ENCODE measurements at regions not wholly inside any gene's neighbourhood (a gene's known extent, or its start where the extent isn't known, plus 50 kb on each side); places are given as distances from the start of the nearest gene placed in this dataset.
"Not testable (repeated sequence)": the region's sequence is repeated elsewhere in the genome, so short reads cannot be mapped to it uniquely, and the experiment has no call there.

GRCh38 chr4:83196921-83197320, 82.4 kb upstream of the PLAC8 start:
- TF ChIP-seq, protein P1, sequence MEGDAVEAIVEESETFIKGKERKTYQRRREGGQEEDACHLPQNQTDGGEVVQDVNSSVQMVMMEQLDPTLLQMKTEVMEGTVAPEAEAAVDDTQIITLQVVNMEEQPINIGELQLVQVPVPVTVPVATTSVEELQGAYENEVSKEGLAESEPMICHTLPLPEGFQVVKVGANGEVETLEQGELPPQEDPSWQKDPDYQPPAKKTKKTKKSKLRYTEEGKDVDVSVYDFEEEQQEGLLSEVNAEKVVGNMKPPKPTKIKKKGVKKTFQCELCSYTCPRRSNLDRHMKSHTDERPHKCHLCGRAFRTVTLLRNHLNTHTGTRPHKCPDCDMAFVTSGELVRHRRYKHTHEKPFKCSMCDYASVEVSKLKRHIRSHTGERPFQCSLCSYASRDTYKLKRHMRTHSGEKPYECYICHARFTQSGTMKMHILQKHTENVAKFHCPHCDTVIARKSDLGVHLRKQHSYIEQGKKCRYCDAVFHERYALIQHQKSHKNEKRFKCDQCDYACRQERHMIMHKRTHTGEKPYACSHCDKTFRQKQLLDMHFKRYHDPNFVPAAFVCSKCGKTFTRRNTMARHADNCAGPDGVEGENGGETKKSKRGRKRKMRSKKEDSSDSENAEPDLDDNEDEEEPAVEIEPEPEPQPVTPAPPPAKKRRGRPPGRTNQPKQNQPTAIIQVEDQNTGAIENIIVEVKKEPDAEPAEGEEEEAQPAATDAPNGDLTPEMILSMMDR (IDR thresholded peaks at IDR 0.05; ENCODE audit: insufficient read depth, low read length, poor library complexity, severe bottlenecking), result no peak
- no peak for TF ChIP-seq EZH2phosphoT487 (conservative IDR thresholded peaks at IDR 0.05; ENCODE audit: low read length)
- Histone ChIP-seq H3K4me3 (ENCODE audit: insufficient read depth, low read length, poor library complexity, severe bottlenecking) (no peak overlapping the region), H3K9me2 (replicated peaks; ENCODE audit: insufficient read depth, low read length) (no peaks in the 10 kb centered on the region), H3K27me3 (ENCODE audit: low read length) (no peaks in the 10 kb centered on the region), H3K9me3 (ENCODE audit: insufficient read depth, low read length) (no peaks in the 10 kb centered on the region), H3K4me2 (ENCODE audit: low read depth, low read length, poor library complexity, severe bottlenecking) (no peak overlapping the region), H3K79me2 (ENCODE audit: insufficient read depth, low read length) (no peaks in the 10 kb centered on the region), H3F3A (ENCODE audit: insufficient read depth) (no peaks in the 10 kb centered on the region), H4K20me1 (ENCODE audit: low read depth, low read length) (no peaks in the 10 kb centered on the region), H2AFZ (ENCODE audit: low read depth, low read length, severe bottlenecking) (no peak overlapping the region), H3K9ac (ENCODE audit: low read length) (no peak overlapping the region), H3K36me3 (ENCODE audit: low read length) (no peaks in the 10 kb centered on the region), H3K27ac (ENCODE audit: low read depth, low read length) (no peak overlapping the region)

DNA sequence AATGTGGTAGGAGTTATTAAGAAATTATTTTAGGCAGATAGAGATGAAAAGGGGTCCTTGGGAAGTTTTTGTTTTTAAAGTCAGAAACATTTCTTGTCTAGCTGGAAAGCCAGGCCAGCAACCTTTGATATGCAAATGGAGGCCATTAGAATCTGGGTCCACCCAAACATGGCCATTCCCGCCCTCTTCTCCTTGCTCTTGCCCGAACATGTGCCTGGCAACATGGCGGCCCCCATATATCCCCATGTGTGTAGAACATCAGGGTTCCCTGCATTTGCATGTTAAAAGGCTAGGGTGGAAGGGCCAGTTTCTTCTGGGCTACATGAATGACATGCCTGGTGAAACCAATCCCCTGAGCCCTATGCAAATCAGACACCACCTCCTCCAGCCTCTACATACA, 80.7 kb upstream of the PLAC8 start:
- no peaks in the 10 kb centered on the region for H3F3A ChIP-seq (ENCODE audit: insufficient read depth)
- no peaks in the 10 kb centered on the region for H3K9me2 ChIP-seq (replicated peaks; ENCODE audit: insufficient read depth, low read length)
- no peak overlapping the region for H3K27ac ChIP-seq (ENCODE audit: low read depth, low read length)
- TF ChIP-seq, protein P1 (IDR thresholded peaks at IDR 0.05; ENCODE audit: insufficient read depth, low read length, poor library complexity, severe bottlenecking), result no peak
- no peak for TF ChIP-seq EZH2phosphoT487 (conservative IDR thresholded peaks at IDR 0.05; ENCODE audit: low read length)
- H3K9me3 ChIP-seq (ENCODE audit: insufficient read depth, low read length), result no peaks in the 10 kb centered on the region
- H2AFZ ChIP-seq (ENCODE audit: low read depth, low read length, severe bottlenecking), result no peak overlapping the region
- H3K4me2 ChIP-seq (ENCODE audit: low read depth, low read length, poor library complexity, severe bottlenecking), result no peak overlapping the region
- H3K9ac ChIP-seq (ENCODE audit: low read length), result no peak overlapping the region
- no peaks in the 10 kb centered on the region for H3K79me2 ChIP-seq (ENCODE audit: insufficient read depth, low read length)
- no peak overlapping the region for H3K4me3 ChIP-seq (ENCODE audit: insufficient read depth, low read length, poor library complexity, severe bottlenecking)
- no peaks in the 10 kb centered on the region for H3K27me3 ChIP-seq (ENCODE audit: low read length)
- H4K20me1 ChIP-seq (ENCODE audit: low read depth, low read length), result no peaks in the 10 kb centered on the region
- H3K36me3 ChIP-seq (ENCODE audit: low read length), result no peaks in the 10 kb centered on the region

DNA sequence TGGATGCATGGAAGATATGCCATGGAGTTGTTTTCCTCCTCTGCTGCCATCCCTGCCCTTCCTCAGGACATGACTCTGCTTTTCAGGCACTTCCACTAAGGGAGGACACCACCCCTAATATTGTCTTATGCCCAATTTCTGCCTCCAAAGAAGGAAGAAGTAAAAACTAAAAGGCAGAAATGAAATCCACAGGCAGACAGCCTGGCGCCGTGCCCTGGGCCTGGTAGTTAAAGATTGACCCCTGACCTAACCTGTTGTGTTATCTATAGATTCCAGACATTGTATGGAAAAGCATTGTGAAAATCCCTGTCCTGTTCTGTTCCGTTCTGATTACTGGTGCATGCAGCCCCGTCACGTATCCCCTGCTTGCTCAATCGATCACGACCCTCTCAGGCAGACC, 80.1 kb upstream of the PLAC8 start:
- not testable (repeated sequence) for H2AFZ ChIP-seq (ENCODE audit: low read depth, low read length, severe bottlenecking); H3K27ac ChIP-seq (ENCODE audit: low read depth, low read length); H3K79me2 ChIP-seq (ENCODE audit: insufficient read depth, low read length); H3K27me3 ChIP-seq (ENCODE audit: low read length); H3K36me3 ChIP-seq (ENCODE audit: low read length); H3K9me3 ChIP-seq (ENCODE audit: insufficient read depth, low read length); H4K20me1 ChIP-seq (ENCODE audit: low read depth, low read length); H3F3A ChIP-seq (ENCODE audit: insufficient read depth); H3K9ac ChIP-seq (ENCODE audit: low read length); H3K4me2 ChIP-seq (ENCODE audit: low read depth, low read length, poor library complexity, severe bottlenecking); H3K4me3 ChIP-seq (ENCODE audit: insufficient read depth, low read length, poor library complexity, severe bottlenecking); H3K9me2 ChIP-seq (replicated peaks; ENCODE audit: insufficient read depth, low read length)

- Histone ChIP-seq H4K20me1 (ENCODE audit: low read depth, low read length) (no peaks in the 10 kb centered on the region), H3K9me2 (replicated peaks; ENCODE audit: insufficient read depth, low read length) (no peaks in the 10 kb centered on the region), H3F3A (ENCODE audit: insufficient read depth) (no peaks in the 10 kb centered on the region), H3K4me2 (ENCODE audit: low read depth, low read length, poor library complexity, severe bottlenecking) (no peak overlapping the region), H3K9me3 (ENCODE audit: insufficient read depth, low read length) (no peaks in the 10 kb centered on the region), H3K36me3 (ENCODE audit: low read length) (no peaks in the 10 kb centered on the region), H3K9ac (ENCODE audit: low read length) (no peak overlapping the region), H3K79me2 (ENCODE audit: insufficient read depth, low read length) (no peaks in the 10 kb centered on the region), H3K27me3 (ENCODE audit: low read length) (no peaks in the 10 kb centered on the region), H3K27ac (ENCODE audit: low read depth, low read length) (no peak overlapping the region), H2AFZ (ENCODE audit: low read depth, low read length, severe bottlenecking) (no peak overlapping the region), H3K4me3 (ENCODE audit: insufficient read depth, low read length, poor library complexity, severe bottlenecking) (no peak overlapping the region)
- TF ChIP-seq EZH2phosphoT487 (conservative IDR thresholded peaks at IDR 0.05; ENCODE audit: low read length), result no peak
- TF ChIP-seq, protein P1 (IDR thresholded peaks at IDR 0.05; ENCODE audit: insufficient read depth, low read length, poor library complexity, severe bottlenecking), result no peak
These were observed 78.1 kb upstream of the PLAC8 start for GRCh38 chr4:83192634-83193033.

Data from SU-DHL-6 (cell line).